DND-41 (cell line): ENCODE measurements at regions not wholly inside any gene's neighbourhood (a gene's known extent, or its start where the extent isn't known, plus 50 kb on each side); places are given as distances from the start of the nearest gene placed in this dataset.

Experiments
- EZH2 ChIP-seq: IDR thresholded peaks from 3 replicates; pipeline ENCODE4 v1.6.1; 2012; ENCODE audit warnings: borderline replicate concordance, low read depth, mild to moderate bottlenecking, moderate library complexity, low read length, inconsistent platforms; ENCODE audit not compliant: severe bottlenecking
- TF ChIP-seq, protein P1 (sequence below): IDR thresholded peaks from 2 replicates; pipeline ENCODE4 v1.5.1; 2012; ENCODE audit warnings: borderline replicate concordance, low read length, moderate library complexity, mild to moderate bottlenecking; ENCODE audit not compliant: poor library complexity, severe bottlenecking; ENCODE audit errors: extremely low read depth

DNA sequence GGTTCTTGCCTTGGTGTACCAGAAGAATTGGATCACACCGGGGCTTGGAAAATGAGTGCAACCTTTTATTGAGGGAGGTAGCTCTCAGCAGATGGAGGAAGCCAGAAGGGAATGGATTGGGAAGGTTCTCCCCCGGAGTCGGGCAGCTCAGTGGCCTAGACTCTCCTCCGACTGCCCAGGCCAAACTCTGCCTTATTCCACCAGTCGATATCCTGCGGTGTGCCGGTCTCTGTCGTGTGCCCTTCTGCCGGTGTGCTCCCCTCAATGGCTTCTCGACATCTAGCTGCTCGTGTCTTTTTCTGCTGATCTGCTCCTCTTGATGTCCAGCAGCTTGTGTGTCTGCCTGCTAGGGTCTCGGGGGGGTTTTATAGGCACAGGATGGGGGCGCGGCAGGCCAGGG, 87.4 kb upstream of the CCL21 start:
- TF ChIP-seq, protein P1, sequence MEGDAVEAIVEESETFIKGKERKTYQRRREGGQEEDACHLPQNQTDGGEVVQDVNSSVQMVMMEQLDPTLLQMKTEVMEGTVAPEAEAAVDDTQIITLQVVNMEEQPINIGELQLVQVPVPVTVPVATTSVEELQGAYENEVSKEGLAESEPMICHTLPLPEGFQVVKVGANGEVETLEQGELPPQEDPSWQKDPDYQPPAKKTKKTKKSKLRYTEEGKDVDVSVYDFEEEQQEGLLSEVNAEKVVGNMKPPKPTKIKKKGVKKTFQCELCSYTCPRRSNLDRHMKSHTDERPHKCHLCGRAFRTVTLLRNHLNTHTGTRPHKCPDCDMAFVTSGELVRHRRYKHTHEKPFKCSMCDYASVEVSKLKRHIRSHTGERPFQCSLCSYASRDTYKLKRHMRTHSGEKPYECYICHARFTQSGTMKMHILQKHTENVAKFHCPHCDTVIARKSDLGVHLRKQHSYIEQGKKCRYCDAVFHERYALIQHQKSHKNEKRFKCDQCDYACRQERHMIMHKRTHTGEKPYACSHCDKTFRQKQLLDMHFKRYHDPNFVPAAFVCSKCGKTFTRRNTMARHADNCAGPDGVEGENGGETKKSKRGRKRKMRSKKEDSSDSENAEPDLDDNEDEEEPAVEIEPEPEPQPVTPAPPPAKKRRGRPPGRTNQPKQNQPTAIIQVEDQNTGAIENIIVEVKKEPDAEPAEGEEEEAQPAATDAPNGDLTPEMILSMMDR: no peak
- TF ChIP-seq EZH2: no peak
